ENCODE measurements at regions not wholly inside any gene's neighbourhood (a gene's known extent, or its start where the extent isn't known, plus 50 kb on each side); places are given as distances from the start of the nearest gene placed in this dataset.
A peak's percentile ranks its signal among the peaks of the same experiment; 100 is the strongest.

GRCh38 chr22:48665311-48665995 is 1162.2 kb downstream of the BRD1 start:
- Histone ChIP-seq H3K4me3 (no peak overlapping the region), H3K9me3 (ENCODE audit: low read depth) (no peaks in the 10 kb centered on the region), H3K9ac (no peak overlapping the region), H3K36me3 (ENCODE audit: low read depth) (no peaks in the 10 kb centered on the region), H3K27me3 (replicated peaks; ENCODE audit: insufficient read depth) (no peaks in the 10 kb centered on the region), H3K79me2 (ENCODE audit: insufficient read depth) (no peaks in the 10 kb centered on the region), H3F3A (ENCODE audit: insufficient read depth) (no peaks in the 10 kb centered on the region), H2AFZ (no peak overlapping the region), H3K4me2 (ENCODE audit: unreplicated experiment) (no peak overlapping the region), H3K9me2 (ENCODE audit: insufficient read depth) (no peaks in the 10 kb centered on the region), H4K20me1 (ENCODE audit: insufficient read depth) (no peaks in the 10 kb centered on the region), H3K27ac (no peak overlapping the region), H3K4me1 (ENCODE audit: insufficient read depth) (no peaks in the 10 kb centered on the region)
- peak; percentile 61 for DNase-seq
- in situ Hi-C loops (cut with MboI), result no loop called here
- no peak for TF ChIP-seq EZH2phosphoT487 (IDR thresholded peaks at IDR 0.05; ENCODE audit: insufficient read depth, low read depth)
- no peak for TF ChIP-seq EZH2 (IDR thresholded peaks at IDR 0.05; ENCODE audit: insufficient read depth, poor library complexity, severe bottlenecking)
- 15 to 19% methylated on average over 22 of the region's 22 CpGs for WGBS, 2 experiments (ENCODE audit: low coverage in 1 of 2, low lambda C conversion rate in 2 of 2, missing lambda C conversion rate in 2 of 2)

- DNase-seq, result no peak
- no peaks in the 10 kb centered on the region for H4K20me1 ChIP-seq (ENCODE audit: insufficient read depth)
- H3K4me2 ChIP-seq (ENCODE audit: unreplicated experiment), result no peak overlapping the region
- H3K9me2 ChIP-seq (ENCODE audit: insufficient read depth), result no peaks in the 10 kb centered on the region
- no peaks in the 10 kb centered on the region for H3F3A ChIP-seq (ENCODE audit: insufficient read depth)
- H3K27ac ChIP-seq, result no peak overlapping the region
- no peaks in the 10 kb centered on the region for H3K36me3 ChIP-seq (ENCODE audit: low read depth)
- no peaks in the 10 kb centered on the region for H3K27me3 ChIP-seq (replicated peaks; ENCODE audit: insufficient read depth)
- no peak overlapping the region for H3K9ac ChIP-seq
- H3K4me1 ChIP-seq (ENCODE audit: insufficient read depth), result no peaks in the 10 kb centered on the region
- H2AFZ ChIP-seq, result no peak overlapping the region
- no peak overlapping the region for H3K4me3 ChIP-seq
- TF ChIP-seq EZH2 (IDR thresholded peaks at IDR 0.05; ENCODE audit: insufficient read depth, poor library complexity, severe bottlenecking) (no peak), EZH2phosphoT487 (IDR thresholded peaks at IDR 0.05; ENCODE audit: insufficient read depth, low read depth) (no peak)
- H3K9me3 ChIP-seq (ENCODE audit: low read depth), result no peaks in the 10 kb centered on the region
- 67 to 69% methylated on average over 13 of the region's 13 CpGs for WGBS, 2 experiments (ENCODE audit: low coverage in 1 of 2, low lambda C conversion rate in 2 of 2, missing lambda C conversion rate in 2 of 2)
- in situ Hi-C loops (cut with MboI), result no loop called here
- no peaks in the 10 kb centered on the region for H3K79me2 ChIP-seq (ENCODE audit: insufficient read depth)
Observed at GRCh38 chr22:48664586-48664985, 1163.1 kb downstream of the BRD1 start.

- in situ Hi-C loops (cut with MboI), result no loop called here
- Histone ChIP-seq H2AFZ (no peak overlapping the region), H4K20me1 (ENCODE audit: insufficient read depth) (no peaks in the 10 kb centered on the region), H3K36me3 (ENCODE audit: low read depth) (no peaks in the 10 kb centered on the region), H3K4me1 (ENCODE audit: insufficient read depth) (no peaks in the 10 kb centered on the region), H3K27me3 (replicated peaks; ENCODE audit: insufficient read depth) (no peaks in the 10 kb centered on the region), H3K27ac (no peak overlapping the region), H3K9ac (no peak overlapping the region), H3K9me2 (ENCODE audit: insufficient read depth) (no peaks in the 10 kb centered on the region), H3K79me2 (ENCODE audit: insufficient read depth) (no peaks in the 10 kb centered on the region), H3K9me3 (ENCODE audit: low read depth) (no peaks in the 10 kb centered on the region), H3K4me3 (no peak overlapping the region), H3K4me2 (ENCODE audit: unreplicated experiment) (no peak overlapping the region), H3F3A (ENCODE audit: insufficient read depth) (no peaks in the 10 kb centered on the region)
- TF ChIP-seq EZH2 (IDR thresholded peaks at IDR 0.05; ENCODE audit: insufficient read depth, poor library complexity, severe bottlenecking), result no peak
- TF ChIP-seq EZH2phosphoT487 (IDR thresholded peaks at IDR 0.05; ENCODE audit: insufficient read depth, low read depth), result no peak
- 82 to 85% methylated on average over 5 of the region's 5 CpGs for WGBS, 2 experiments (ENCODE audit: low coverage in 1 of 2, low lambda C conversion rate in 2 of 2, missing lambda C conversion rate in 2 of 2)
- DNase-seq, result no peak
Observed at GRCh38 chr22:48663297-48663696, 1164.4 kb downstream of the BRD1 start.

- in situ Hi-C loops (cut with MboI), result no loop called here
- Histone ChIP-seq H3F3A (ENCODE audit: insufficient read depth) (no peaks in the 10 kb centered on the region), H3K9me2 (ENCODE audit: insufficient read depth) (no peaks in the 10 kb centered on the region), H3K9ac (no peak overlapping the region), H3K79me2 (ENCODE audit: insufficient read depth) (no peaks in the 10 kb centered on the region), H3K4me2 (ENCODE audit: unreplicated experiment) (no peak overlapping the region), H3K4me1 (ENCODE audit: insufficient read depth) (no peaks in the 10 kb centered on the region), H3K36me3 (ENCODE audit: low read depth) (no peaks in the 10 kb centered on the region), H3K27me3 (replicated peaks; ENCODE audit: insufficient read depth) (no peaks in the 10 kb centered on the region), H3K27ac (no peak overlapping the region), H4K20me1 (ENCODE audit: insufficient read depth) (no peaks in the 10 kb centered on the region), H3K4me3 (no peak overlapping the region), H3K9me3 (ENCODE audit: low read depth) (no peaks in the 10 kb centered on the region), H2AFZ (no peak overlapping the region)
- 77 to 78% methylated on average over 20 of the region's 20 CpGs for WGBS, 2 experiments (ENCODE audit: low coverage in 1 of 2, low lambda C conversion rate in 2 of 2, missing lambda C conversion rate in 2 of 2)
- no peak for DNase-seq
- TF ChIP-seq EZH2phosphoT487 (IDR thresholded peaks at IDR 0.05; ENCODE audit: insufficient read depth, low read depth) (no peak), EZH2 (IDR thresholded peaks at IDR 0.05; ENCODE audit: insufficient read depth, poor library complexity, severe bottlenecking) (no peak)
Observed at GRCh38 chr22:48662476-48663135, 1165.1 kb downstream of the BRD1 start.
